ENCODE measurements at regions not wholly inside any gene's neighbourhood (a gene's known extent, or its start where the extent isn't known, plus 50 kb on each side); places are given as distances from the start of the nearest gene placed in this dataset.

DNA sequence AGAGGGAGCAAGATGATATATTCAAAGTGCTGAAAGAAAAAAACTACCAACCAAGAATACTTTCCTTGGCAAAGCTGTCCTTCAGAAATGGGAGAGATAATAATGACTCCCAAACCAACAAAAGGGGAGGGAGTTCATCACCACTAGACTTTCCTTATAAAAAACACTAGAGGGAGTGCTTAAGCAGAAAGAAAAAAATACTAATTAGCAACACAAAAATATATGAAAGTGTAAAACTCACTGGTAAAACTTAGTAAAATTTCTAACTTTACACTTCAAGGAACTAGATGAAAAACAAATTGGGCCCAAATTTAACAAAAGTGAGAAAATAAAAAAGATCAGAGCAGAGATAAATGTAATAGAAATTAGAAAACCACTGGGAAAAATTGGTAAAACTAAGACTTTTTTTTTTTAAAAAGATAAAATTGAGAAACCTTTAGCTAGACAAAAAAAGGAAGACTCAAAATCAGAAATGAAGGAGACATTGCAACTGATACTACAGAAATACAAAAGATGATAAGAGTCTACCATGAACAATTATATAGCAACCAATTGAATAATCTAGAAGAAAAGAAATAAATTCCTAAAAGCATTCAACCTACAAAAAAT, 60.4 kb upstream of the FAR2 start:
- Mint-ChIP-seq H3K9me3 (peaks cover 15% of the 10 kb centered on the region), H3K27me3 (peaks cover 50% of the 10 kb centered on the region), H3K4me1 (ENCODE audit: low read depth) (no peaks in the 10 kb centered on the region), H3K27ac (no peak overlapping the region), H3K36me3 (ENCODE audit: low read depth) (no peaks in the 10 kb centered on the region), H3K4me3 (no peak overlapping the region)
- intact Hi-C loops (cut with micrococcal nuclease): loop anchor here (1.0 kb wide), 1 partner anchor 229 kb away; no protein-coding TSS in a partner anchor

Data from dendritic cell treated with granulocyte-macrophage colony-stimulating factor and Interleukin-4, amounts not matched to agents 40 ng/mL and 50 ng/mL, for 4 days (primary cell).